GM18507 (cell line): ENCODE measurements at regions not wholly inside any gene's neighbourhood (a gene's known extent, or its start where the extent isn't known, plus 50 kb on each side); places are given as distances from the start of the nearest gene placed in this dataset.

ENCODE experiments used
- DNase-seq: peaks from one replicate; pipeline ENCODE4 v3.0.0; 2011; ENCODE audit warnings: low read depth; ENCODE audit not compliant: insufficient read length; ENCODE audit errors: extremely low spot score
- FAIRE-seq: peaks from 2 replicates; lab custom pipeline; 2011; peaks lifted over from hg19 to GRCh38; lab: Jason Lieb, UNC

DNA sequence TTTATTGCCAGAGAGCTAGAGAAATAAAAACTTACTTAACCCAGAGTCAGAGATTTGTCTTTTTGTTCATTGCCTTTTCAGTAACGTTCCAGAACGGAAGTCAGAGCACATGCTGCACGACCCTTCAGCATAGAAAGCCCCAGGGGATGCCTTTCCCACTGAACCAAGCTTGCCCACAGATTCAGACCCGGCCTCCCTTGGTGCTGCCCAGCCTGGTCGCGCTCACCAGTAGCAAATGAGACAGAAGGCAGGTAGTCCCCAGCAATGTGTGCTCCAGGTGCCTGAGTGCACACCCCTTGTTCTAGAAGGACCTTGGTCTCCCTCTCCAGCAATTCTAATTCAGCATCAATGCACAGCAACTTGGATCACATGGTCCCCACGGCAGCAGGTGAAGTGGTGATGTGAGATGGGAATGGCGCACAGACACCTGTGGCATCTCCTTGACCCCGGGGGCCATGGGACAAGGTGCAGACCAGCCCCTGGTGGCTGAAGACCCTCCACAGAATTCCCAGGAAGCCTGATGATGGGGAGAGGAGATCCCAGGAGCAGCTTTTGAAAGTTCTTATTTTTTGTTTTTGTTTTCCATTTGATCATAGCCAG, 91.8 kb upstream of the IQSEC1 start:
- DNase-seq, result no peak
- no peak for FAIRE-seq

DNA sequence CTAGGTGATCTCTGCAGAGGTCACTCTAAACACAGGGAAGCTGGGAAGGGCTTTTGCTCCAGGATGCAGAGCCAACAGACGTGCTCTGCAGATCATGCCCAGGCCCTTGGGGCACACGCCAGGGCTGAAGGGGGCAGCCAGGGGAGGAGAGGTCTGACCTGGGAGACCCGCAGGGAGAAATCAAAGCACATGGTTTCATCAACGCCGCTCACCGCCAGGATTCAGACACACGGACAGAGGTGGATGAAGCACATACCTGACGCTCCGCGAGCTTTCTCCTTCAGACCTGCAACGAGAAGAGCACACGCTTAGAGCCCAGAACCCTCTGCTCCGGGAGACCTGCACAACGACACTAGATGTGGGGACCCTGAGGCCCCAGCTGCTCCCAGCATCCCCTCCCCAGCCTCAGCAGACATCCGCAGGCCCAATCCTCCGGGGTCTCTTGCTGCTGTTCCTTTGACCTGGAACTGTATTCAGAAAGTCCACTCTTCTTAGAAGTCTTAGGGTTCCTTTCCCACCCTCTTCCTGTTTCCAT, 90.7 kb upstream of the IQSEC1 start:
- FAIRE-seq (no peak), DNase-seq (no peak)

DNA sequence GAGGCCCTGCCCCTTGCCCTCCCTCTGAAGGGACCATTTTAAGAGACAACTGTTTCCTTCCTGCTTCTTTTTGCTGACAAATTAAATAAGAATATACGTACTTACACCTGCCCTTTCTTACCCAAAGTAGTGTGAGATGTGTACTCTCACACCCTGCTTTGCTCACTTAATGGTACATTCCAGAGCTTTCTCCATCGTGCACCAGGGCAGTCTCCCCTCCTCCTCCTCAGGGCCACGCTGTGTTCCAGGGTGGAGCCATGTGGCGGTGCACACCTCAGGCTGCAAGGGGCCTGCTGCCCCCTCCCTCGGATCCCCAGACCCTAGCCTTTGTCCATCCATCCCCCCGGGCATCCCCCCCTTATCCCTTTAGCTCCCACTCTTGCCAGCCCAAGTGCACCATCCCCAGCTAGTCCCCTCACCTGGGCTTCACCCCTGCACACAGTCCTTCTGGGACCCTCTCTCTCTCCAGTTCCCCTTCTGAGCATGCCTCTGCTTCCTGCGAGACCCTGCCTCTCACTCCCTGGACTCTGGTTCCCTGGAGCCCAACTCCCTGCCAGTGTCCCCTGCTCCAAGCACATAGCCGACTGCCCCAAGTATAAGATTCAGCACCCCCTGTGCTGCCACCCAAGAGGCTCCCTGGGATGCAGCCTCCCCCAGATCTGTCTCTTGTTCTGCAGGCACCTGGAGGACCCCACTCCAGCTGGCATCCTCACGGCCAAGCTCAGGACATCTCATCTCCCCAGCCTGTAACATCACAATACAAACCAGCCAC, 89.5 kb upstream of the IQSEC1 start:
- DNase-seq (no peak), FAIRE-seq (no peak)

DNA sequence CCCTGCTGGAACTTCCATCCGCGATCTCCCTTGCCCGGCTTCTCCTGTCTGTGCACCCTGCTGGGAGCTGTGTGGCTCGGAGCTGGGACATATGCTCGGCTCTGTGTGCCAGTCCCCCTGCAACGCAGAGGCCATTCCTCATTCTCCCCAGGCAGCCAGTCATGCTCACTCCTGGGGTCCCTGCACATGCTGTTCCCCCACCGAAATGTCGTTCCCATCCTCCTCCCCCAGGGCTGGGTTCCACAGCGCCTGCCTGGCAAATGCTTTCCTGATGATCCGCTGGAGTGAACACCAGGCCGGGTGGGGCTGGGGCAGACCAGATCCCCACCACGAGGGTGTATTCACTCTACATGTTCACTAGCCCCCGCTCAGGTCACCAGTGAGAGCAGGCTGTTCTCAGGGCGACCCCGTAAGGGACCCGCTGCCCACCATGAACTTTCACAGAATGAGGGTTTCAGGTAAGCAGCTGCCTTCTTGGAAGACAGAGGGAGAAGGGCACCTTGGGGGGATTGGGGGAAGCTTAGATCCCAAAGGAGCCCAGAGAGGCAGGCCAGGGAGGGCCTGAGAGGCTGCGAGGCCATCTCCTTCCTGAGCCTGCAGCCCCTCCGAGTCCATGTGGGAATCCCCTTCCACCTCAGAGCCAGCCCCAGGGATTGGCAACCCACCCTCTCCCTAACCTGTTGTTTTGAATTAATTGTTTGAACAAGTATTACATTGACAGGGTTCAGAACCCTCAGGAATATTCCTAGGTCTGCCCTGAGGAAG, 88.7 kb upstream of the IQSEC1 start:
- FAIRE-seq (no peak), DNase-seq (no peak)

DNA sequence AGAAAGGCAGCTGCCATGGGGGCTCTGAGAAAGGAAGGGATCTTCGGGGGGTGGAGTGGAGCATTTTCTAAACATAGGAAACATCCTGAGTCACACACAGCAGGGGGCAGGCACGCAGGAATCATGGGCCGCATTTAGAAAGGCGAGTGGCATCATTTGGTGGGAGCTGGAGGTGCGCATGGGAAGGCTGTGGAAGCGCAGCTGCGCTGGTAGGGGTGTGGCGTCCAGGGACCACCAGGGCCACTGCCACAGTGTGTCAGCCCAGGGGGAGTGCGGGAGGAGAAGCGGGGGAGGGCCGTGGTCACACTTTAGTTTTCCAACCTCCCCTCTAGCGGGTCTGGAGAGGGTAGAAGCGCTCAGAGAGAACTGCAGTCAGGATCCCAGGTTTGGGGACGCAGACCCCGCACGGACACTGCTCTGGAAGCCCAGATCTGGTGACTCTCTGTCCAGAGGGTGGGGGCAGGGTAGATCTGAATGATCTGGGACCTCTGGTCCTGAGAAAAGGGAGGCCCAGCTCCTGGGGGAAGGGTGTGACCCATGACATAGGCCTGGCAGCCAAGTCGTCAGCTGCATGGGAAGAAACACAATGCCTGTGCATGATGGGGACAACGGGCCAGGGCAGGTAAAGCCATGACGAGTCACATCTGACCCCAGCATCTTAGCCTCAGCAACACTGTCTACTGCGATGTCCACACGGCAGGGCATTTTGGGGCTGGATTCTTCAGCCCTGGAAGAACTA, 88.0 kb upstream of the IQSEC1 start:
- DNase-seq, result no peak
- no peak for FAIRE-seq

DNA sequence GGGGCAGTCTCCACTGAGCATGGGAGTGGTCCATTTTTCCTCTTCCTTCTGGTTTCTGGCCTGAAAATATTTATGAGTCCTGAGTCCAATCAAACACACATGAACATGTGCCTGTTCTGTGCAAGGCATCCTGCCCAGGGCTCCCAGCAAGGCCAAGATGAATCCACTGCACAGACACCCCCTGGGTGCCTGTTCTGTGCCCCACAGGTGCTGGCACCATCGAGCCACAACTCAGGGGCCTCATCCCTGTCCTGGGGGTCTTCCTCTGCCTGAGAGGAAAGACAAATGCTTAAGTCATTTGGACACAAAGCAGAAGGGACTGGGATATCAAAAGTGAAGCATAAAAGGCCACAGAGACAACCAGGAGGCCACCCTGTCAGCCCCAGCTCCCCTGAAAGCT, 87.4 kb upstream of the IQSEC1 start:
- FAIRE-seq, result no peak
- no peak for DNase-seq

DNA sequence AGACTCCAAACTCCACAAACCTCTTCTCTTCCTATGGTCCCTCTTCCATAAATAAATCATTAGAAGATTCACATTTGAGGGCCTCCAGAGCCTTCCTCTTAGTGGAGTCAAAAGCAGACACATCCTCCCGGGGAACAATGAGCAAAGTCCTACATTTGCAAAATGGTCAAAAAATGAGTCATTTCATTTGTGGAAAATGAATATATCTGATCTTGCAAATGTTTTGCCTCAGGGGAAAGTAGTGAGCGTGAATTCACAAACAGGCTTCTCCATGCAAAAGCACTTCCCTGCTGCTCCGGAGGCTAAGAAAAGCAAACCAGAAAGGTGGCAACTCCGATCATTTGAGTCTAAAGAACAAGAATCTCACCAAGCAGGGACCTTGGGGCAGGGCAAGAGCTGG, 86.7 kb upstream of the IQSEC1 start:
- DNase-seq (no peak), FAIRE-seq (no peak)

DNA sequence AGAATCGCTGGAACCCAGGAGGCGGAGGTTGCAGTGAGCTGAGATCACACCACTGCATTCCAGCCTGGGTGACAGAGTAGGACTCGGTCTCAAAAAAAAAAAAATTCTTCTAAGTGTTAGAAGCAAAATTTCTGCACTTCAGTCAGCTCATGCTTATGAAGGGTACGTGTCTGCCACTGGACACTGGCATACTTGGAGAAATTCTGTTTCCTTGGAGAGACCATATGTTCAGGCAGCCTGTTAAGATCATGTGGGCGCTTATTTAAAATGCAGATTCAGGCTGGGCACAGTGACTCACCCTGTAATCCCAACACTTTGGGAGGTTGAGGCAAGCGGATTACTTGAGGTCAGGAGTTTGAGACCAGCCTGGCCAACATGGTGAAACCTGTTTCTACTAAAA, 85.6 kb upstream of the IQSEC1 start:
- DNase-seq (no peak), FAIRE-seq (no peak)

DNA sequence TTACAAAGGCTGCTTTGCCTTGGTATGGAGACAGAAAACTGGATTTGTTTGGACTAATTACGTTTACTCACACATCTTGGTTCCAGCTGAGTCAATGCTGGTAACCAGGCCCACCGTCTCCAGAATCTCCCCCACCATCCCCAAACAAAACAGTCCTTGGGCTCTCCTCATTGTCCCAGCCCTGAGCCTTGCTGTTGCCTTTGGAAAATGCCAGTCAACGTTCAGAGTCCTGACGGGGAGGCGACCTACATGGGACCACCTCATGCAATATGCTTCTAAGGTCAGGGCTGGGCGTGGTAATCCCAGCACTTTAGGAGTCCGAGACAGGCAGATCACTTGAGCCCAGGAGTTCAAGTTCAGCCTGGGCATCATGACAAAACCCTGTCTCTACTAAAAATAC, 85.2 kb upstream of the IQSEC1 start:
- FAIRE-seq, result no peak
- no peak for DNase-seq

DNA sequence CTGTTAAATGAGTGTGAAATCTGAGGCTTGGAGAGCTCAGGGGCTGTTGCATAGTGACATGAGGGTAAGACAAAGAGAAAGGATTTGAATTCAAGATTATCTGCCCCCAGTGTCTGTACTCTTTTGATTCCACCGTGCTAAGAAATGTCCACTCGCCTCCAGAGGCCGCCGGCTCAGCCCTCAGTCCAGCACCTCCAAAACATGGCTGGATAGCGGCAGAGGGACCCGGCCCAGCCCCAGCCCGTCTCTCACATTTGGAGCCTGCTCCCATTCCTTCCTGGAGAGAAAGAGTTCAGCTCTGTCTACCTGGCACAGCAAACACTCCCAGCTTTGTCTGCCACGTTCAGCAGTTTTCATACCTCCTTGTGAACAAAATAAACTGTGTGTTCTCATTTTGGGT, 84.8 kb upstream of the IQSEC1 start:
- no peak for DNase-seq
- no peak for FAIRE-seq

DNA sequence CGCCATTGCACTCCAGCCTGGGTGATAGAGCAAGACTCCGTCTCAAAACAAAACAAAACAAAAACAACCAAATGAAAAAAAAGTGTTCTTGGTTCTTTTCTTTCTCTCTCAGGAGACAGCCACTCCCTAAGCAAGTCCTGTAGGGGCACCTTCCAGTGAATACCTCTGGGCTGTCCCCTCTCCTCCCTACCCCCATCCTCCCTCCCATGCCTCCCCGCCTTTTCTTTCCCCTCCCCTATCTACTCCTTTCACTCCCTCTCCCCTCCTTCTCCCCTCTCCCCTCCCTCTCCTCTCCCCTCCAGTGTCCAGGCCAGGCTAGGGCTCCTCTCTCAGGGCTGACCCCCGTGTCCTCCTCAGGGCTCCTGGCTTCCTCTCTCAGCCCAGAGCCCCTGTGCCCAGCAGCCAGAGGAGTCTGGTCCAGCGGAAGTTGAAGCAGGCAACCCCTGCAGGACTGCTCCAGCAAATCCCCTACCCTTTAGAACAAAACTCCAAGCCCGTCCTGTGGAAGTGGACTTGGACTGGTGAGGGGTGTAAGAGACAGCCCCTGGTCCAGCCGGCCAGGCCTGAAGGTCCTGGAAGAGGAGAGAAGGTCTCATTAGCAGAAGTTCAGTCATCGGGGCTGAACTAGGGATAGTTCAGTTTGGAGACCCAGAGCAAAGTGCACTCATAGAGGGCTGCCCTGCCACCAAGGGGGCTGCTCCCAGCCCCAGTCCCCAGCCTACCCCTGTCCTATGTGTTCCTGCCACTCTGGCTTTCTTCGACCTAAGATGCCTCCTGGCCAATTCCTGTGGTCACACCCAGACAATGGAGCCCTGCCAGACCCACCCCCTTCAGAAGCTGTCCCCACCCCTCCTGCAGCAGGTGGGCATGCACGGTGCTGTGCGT, 79.8 kb upstream of the IQSEC1 start:
- FAIRE-seq (no peak), DNase-seq (no peak)

DNA sequence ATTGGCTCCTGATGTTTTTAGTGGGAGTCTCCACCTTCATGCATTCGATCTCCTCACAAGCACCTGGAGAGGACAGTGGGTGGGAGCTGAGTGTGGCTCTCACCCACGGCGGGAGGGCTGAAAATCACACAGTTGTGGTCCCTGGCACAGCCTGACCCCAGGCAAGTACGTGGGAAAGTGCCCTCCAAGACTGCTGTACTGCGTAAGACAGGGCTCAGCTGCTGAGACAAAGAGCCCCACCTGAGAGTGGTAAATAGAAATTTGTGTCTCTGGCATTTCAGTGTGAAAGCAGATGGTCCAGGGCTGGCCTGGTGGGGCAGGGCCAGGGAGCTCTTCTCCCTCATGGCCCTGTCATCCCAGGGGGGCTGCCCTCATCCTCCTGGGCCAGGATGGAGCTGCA, 77.4 kb upstream of the IQSEC1 start:
- no peak for DNase-seq
- FAIRE-seq, result no peak

DNA sequence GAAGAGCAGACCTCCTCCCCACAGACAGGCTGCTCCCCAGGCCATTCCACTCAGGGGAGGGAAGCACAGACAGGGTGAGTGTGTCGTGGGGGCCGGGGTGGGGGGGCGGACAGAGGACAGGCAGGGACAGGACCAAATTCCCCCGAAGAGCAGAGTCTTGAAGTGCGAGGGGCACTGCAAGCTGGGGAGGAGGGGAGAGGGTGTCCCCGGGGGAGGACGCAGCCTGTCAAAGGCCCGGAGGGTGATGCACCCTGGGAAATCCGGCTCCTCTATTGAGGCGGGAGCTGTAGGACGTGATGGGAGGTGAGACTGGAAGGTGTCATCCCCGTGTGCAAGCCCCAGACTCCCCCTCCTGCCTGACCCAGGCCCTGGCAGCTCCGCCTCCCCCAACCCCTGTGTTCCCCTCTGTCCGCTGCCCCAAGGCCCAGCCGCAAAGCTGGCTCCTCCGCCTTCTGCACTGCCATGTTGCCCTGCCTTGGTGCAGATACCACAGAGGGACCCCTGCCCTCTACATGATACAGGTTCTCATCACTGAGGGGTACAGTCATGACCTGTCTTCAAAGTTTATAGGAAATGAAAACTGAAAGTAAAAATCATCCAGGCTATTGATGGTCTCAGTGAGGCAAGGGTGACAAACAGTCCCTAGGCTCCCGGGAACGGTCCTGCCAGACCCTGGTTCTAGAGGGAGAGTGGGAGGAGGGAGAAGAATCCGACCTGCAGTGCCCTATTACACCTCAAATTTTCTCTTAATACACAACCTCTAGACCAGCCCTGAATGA, 76.3 kb upstream of the IQSEC1 start:
- FAIRE-seq (no peak), DNase-seq (no peak)

DNA sequence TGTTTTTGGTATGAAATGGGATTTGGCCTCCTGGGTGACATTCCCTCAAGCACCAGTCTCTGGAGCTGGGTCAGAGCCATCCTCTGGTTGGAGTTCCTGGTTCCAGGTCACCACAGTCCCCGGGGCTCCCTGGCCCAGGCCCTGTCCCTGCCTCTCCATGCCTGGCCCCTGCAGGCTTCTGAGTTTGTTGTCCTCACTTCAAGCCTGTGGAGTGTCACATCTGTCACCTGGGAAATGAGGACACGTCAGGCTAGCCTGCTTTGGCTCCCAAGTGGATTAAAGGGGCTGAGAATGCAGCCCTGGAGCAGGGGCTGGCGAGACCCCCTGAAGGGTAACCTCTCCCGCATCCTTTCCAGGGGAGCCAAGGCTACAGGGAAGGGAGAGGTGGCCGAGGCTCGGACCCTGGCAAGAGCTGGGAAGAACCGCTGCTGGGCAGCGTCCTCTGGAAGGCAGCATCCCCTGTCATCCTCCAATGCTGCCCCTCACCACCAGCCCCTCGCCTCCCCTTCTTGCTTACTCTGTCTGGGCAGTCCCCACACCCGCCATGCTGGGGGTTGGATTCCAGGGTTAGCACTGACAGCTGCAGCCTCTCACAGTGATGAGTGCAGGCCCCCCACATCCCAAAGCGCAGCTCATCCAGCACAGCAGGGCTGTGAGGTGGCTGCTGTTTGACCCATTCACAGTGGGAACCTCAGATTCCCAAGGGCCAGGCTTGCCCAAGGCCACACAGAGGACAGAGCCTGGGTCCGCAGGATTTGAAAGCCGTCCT, 75.5 kb upstream of the IQSEC1 start:
- FAIRE-seq, result no peak

DNA sequence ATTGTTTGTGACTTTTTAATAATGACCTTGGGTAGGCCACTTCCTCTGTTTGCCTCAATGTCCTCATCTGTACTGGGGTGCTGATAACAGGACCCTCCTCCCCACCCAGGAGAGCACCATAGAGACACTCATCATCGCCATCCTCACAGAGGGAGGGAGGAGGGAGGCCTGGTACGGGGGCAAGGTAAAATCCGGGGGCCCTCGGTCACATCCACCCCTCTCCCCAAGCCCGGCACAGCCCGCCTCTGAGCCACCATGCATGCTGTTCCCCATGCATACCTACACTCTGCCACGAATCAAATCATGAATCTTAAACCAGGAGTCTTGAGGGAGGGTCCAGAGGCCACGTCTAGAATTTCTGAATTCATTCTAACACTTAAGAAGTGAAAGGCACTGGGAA, 74.9 kb upstream of the IQSEC1 start:
- DNase-seq (no peak), FAIRE-seq (no peak)

More for the DNA sequence above, 75.5 kb upstream of the IQSEC1 start:
- no peak for DNase-seq

DNA sequence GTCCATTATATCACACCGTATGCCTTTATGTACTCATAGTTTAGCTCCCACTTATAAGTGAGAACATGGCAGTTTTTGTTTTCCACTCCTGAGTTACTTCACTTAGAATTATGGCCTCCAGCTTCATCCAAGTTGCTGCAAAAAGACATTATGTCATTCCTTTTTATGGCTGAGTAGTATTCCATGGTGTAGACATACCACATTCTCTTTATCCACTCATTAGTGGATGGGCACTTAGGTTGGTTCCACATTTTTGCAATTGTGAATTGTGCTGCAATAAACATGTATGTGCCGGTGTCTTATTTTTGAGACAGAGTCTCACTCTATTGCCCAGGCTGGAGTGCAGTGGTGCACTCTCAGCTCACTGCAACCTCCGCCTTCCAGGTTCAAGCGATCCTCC, 74.1 kb upstream of the IQSEC1 start:
- FAIRE-seq (no peak), DNase-seq (no peak)

DNA sequence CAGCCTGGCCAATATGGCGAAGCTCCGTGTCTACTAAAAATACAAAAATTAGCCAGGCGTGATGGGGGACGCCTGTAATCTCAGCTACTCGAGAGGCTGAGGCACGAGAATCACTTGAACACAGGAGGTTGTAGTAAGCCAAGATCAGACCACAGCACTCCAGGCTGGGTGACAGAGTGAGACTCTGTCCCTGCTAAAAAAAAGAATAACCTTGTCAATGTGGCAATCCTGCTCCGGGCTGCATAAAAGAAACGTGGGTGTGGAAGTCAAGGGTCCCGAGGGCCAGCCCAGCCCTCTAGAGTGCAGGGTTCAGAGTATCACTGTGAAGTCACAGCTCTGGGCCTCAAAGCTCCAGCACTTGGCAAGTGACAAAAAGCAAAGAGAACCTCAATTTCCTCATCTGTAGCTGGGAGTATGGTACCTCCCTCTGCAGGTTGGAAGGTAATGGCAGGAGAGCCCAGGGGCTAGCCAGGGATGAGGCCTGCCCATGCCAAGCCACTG, 73.5 kb upstream of the IQSEC1 start:
- FAIRE-seq, result no peak

More for the DNA sequence above, 73.5 kb upstream of the IQSEC1 start:
- DNase-seq, result no peak
